GM23338 (cell line): ENCODE measurements at regions not wholly inside any gene's neighbourhood (a gene's known extent, or its start where the extent isn't known, plus 50 kb on each side); places are given as distances from the start of the nearest gene placed in this dataset.
A peak's percentile ranks its signal among the peaks of the same experiment; 100 is the strongest.

ENCODE experiments used
- ATAC-seq: fragments of 200-7000 bp; cut with Tn5 transposase; 3 replicates; pipeline ENCODE4 v1.9.1; 2020
- DNase-seq: peaks from one replicate; pipeline ENCODE4 v3.0.0-alpha.2; 2015; ENCODE audit warnings: low spot score
- H2AFZ ChIP-seq: fragments of 200-600 bp; sonication (generic); 2 replicates; pipeline ENCODE4 v1.8.0; 2016; ENCODE audit warnings: antibody characterized with exemption, mild to moderate bottlenecking, moderate library complexity
- H3F3A ChIP-seq: fragments of 200-600 bp; sonication (generic); replicated peaks from 2 replicates; pipeline ENCODE4 v1.8.0; 2017; ENCODE audit warnings: antibody characterized with exemption, mixed run types, low read depth
- H3K27ac ChIP-seq: fragments of 200-600 bp; sonication (generic); 2 replicates; pipeline ENCODE4 v1.6.1; 2016; ENCODE audit warnings: low read depth
- H3K27me3 ChIP-seq: fragments of 200-600 bp; sonication (generic); 2 replicates; pipeline ENCODE4 v1.8.0; 2016; ENCODE audit warnings: mild to moderate bottlenecking, mixed run types, moderate library complexity; ENCODE audit not compliant: insufficient read depth
- H3K36me3 ChIP-seq: fragments of 200-600 bp; sonication (generic); 2 replicates; pipeline ENCODE4 v1.8.0; 2016; ENCODE audit warnings: mild to moderate bottlenecking; ENCODE audit not compliant: insufficient read depth
- H3K4me1 ChIP-seq: fragments of 200-600 bp; sonication (generic); 2 replicates; pipeline ENCODE4 v1.8.0; 2016; ENCODE audit warnings: mild to moderate bottlenecking, moderate library complexity; ENCODE audit not compliant: insufficient read depth
- H3K4me2 ChIP-seq: fragments of 200-600 bp; sonication (generic); 2 replicates; pipeline ENCODE4 v1.7.1; 2017; ENCODE audit warnings: mixed run types
- H3K4me3 ChIP-seq: fragments of 200-600 bp; sonication (generic); 2 replicates; pipeline ENCODE4 v1.6.1; 2016; ENCODE audit warnings: mixed run types
- H3K79me2 ChIP-seq: fragments of 200-600 bp; sonication (generic); replicated peaks from 2 replicates; pipeline ENCODE4 v1.8.0; 2017; ENCODE audit warnings: mild to moderate bottlenecking; ENCODE audit not compliant: insufficient read depth
- H3K9me2 ChIP-seq: fragments of 200-600 bp; sonication (generic); 2 replicates; pipeline ENCODE4 v1.8.0; 2017; ENCODE audit not compliant: insufficient read depth
- H4K20me1 ChIP-seq: fragments of 200-600 bp; sonication (generic); replicated peaks from 2 replicates; pipeline ENCODE4 v1.8.0; 2017; ENCODE audit warnings: mild to moderate bottlenecking; ENCODE audit not compliant: insufficient read depth
- H3K27ac Mint-ChIP-seq: 2 replicates; pipeline ENCODE4 v1.8.0; 2020; ENCODE audit warnings: inconsistent platforms, mild to moderate bottlenecking, moderate library complexity, mixed read lengths
- H3K27me3 Mint-ChIP-seq: 3 replicates; pipeline ENCODE4 v1.8.0; 2022; ENCODE audit warnings: low read depth, mild to moderate bottlenecking, moderate library complexity, mixed read lengths, inconsistent platforms; ENCODE audit not compliant: insufficient read depth, poor library complexity
- H3K36me3 Mint-ChIP-seq: 3 replicates; pipeline ENCODE4 v1.8.0; 2021; ENCODE audit warnings: low read depth, mild to moderate bottlenecking, inconsistent platforms, moderate library complexity, mixed read lengths
- H3K4me1 Mint-ChIP-seq: 3 replicates; pipeline ENCODE4 v1.8.0; 2020; ENCODE audit warnings: mild to moderate bottlenecking, inconsistent platforms, mixed read lengths
- H3K4me3 Mint-ChIP-seq: 3 replicates; pipeline ENCODE4 v1.8.0; 2021; ENCODE audit warnings: moderate library complexity, mild to moderate bottlenecking, inconsistent platforms, mixed read lengths
- H3K9me3 Mint-ChIP-seq: 3 replicates; pipeline ENCODE4 v1.8.0; 2020; ENCODE audit warnings: moderate library complexity, mild to moderate bottlenecking, inconsistent platforms, mixed read lengths
- CREB1 ChIP-seq: fragments of 250-450 bp; sonication (Bioruptor Pico); IDR thresholded peaks from 2 replicates; pipeline ENCODE4 v1.5.0; 2020; ENCODE audit warnings: low read depth, mild to moderate bottlenecking, moderate library complexity
- CTCF ChIP-seq, 2 experiments: fragments of 200-600 bp in 1 of 2; sonication (generic) in 1 of 2; conservative IDR thresholded peaks; 2 replicates each; pipeline versions ENCODE4 v1.5.1 to v1.6.1; 2016 to 2017; ENCODE audit warnings: antibody characterized with exemption in 2 of 2, low read depth in 2 of 2, mild to moderate bottlenecking in 2 of 2, moderate library complexity in 1 of 2
- NANOG ChIP-seq: IDR thresholded peaks from 2 replicates; pipeline ENCODE4 v1.6.1; 2016; ENCODE audit warnings: antibody characterized with exemption, borderline replicate concordance
- POLR2AphosphoS5 ChIP-seq: IDR thresholded peaks from 2 replicates; pipeline ENCODE4 v1.6.1; 2016; ENCODE audit warnings: antibody characterized with exemption, low read depth
- STAT1 ChIP-seq: IDR thresholded peaks from one replicate; pipeline ENCODE4 v1.6.1; 2016; ENCODE audit warnings: antibody characterized with exemption; ENCODE audit not compliant: unreplicated experiment
- ZNF114 ChIP-seq: fragments of 250-450 bp; sonication (Bioruptor Pico); IDR thresholded peaks from 2 replicates; pipeline ENCODE4 v1.5.0; 2020; ENCODE audit warnings: mild to moderate bottlenecking, moderate library complexity
- ZNF462 ChIP-seq: fragments of 250-450 bp; sonication (Bioruptor Pico); IDR thresholded peaks from 2 replicates; pipeline ENCODE4 v1.5.0; 2020; ENCODE audit warnings: mild to moderate bottlenecking, moderate library complexity
- TF ChIP-seq, protein P1 (sequence below): IDR thresholded peaks from one replicate; pipeline ENCODE4 v1.6.1; 2018; ENCODE audit warnings: antibody characterized with exemption; ENCODE audit not compliant: unreplicated experiment

DNA sequence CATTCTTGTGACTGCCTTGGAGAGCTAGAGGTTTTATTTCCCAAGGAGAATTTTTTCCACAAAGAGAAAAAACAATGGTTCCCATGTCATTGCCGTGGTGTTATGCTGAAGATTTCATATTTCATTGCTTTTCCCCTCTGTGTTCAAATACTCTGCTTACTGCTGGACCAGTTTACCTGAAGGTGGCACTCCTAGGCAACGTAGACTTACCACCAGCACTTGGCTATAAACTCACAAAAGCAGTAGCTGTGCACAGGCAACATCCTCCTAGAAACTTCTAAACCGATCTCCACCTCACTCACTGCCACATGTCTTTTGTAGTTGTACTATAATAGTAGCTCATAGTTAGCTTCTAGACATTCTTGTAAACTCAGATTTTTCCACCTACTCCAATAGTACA lies 1319.7 kb upstream of the CRIM1 start:
- H3K27ac Mint-ChIP-seq = no peak overlapping the region
- ATAC-seq = no peak
- peak; percentile 14 for DNase-seq
- Histone ChIP-seq H3F3A (no peaks in the 10 kb centered on the region), H3K27ac (no peak overlapping the region), H3K79me2 (no peaks in the 10 kb centered on the region), H2AFZ (peak overlapping the region; percentile 53; the same call in 1 of the 2 replicates), H3K4me3 (no peak overlapping the region), H3K4me2 (no peak overlapping the region), H3K4me1 (no peaks in the 10 kb centered on the region), H4K20me1 (no peaks in the 10 kb centered on the region), H3K9me2 (0 out of 2 replicates have a peak, but pooled peaks cover 3% of the 10 kb centered on the region), H3K27me3 (no peaks in the 10 kb centered on the region), H3K36me3 (no peaks in the 10 kb centered on the region)
- no peak overlapping the region for H3K4me3 Mint-ChIP-seq
- no peaks in the 10 kb centered on the region for H3K27me3 Mint-ChIP-seq
- peaks cover 7% of the 10 kb centered on the region; the same call in 2 of the 3 replicates for H3K36me3 Mint-ChIP-seq
- no peaks in the 10 kb centered on the region; the same call in 2 of the 3 replicates for H3K4me1 Mint-ChIP-seq
- peaks cover 19% of the 10 kb centered on the region for H3K9me3 Mint-ChIP-seq
- TF ChIP-seq ZNF462 (CRISPR knock-in tag) (no peak), CREB1 (no peak), POLR2AphosphoS5 (no peak), STAT1 (no peak), NANOG (no peak), ZNF114 (no peak), CTCF (conservative IDR thresholded peaks at IDR 0.05; ENCODE audit: low read depth in 2 of 2) (peak; percentile 30 to 60; a peak in 3 of 4 replicates)
- TF ChIP-seq, protein P1, sequence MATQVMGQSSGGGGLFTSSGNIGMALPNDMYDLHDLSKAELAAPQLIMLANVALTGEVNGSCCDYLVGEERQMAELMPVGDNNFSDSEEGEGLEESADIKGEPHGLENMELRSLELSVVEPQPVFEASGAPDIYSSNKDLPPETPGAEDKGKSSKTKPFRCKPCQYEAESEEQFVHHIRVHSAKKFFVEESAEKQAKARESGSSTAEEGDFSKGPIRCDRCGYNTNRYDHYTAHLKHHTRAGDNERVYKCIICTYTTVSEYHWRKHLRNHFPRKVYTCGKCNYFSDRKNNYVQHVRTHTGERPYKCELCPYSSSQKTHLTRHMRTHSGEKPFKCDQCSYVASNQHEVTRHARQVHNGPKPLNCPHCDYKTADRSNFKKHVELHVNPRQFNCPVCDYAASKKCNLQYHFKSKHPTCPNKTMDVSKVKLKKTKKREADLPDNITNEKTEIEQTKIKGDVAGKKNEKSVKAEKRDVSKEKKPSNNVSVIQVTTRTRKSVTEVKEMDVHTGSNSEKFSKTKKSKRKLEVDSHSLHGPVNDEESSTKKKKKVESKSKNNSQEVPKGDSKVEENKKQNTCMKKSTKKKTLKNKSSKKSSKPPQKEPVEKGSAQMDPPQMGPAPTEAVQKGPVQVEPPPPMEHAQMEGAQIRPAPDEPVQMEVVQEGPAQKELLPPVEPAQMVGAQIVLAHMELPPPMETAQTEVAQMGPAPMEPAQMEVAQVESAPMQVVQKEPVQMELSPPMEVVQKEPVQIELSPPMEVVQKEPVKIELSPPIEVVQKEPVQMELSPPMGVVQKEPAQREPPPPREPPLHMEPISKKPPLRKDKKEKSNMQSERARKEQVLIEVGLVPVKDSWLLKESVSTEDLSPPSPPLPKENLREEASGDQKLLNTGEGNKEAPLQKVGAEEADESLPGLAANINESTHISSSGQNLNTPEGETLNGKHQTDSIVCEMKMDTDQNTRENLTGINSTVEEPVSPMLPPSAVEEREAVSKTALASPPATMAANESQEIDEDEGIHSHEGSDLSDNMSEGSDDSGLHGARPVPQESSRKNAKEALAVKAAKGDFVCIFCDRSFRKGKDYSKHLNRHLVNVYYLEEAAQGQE = no peak
